Ishikawa (cell line): ENCODE measurements at regions not wholly inside any gene's neighbourhood (a gene's known extent, or its start where the extent isn't known, plus 50 kb on each side); places are given as distances from the start of the nearest gene placed in this dataset.

Experiments used
- CREB1 ChIP-seq: IDR thresholded peaks from 2 replicates; pipeline ENCODE4 v1.6.1; 2012; ENCODE audit warnings: low read depth
- EP300 ChIP-seq: IDR thresholded peaks from 2 replicates; pipeline ENCODE4 v1.6.1; 2012; ENCODE audit warnings: borderline replicate concordance
- TF ChIP-seq, protein P1 (sequence below): IDR thresholded peaks from 2 replicates; pipeline ENCODE4 v1.6.1; 2012; ENCODE audit warnings: low read depth, mild to moderate bottlenecking
- TF ChIP-seq, protein P2 (sequence below): IDR thresholded peaks from 2 replicates; pipeline ENCODE4 v1.6.1; 2012

DNA sequence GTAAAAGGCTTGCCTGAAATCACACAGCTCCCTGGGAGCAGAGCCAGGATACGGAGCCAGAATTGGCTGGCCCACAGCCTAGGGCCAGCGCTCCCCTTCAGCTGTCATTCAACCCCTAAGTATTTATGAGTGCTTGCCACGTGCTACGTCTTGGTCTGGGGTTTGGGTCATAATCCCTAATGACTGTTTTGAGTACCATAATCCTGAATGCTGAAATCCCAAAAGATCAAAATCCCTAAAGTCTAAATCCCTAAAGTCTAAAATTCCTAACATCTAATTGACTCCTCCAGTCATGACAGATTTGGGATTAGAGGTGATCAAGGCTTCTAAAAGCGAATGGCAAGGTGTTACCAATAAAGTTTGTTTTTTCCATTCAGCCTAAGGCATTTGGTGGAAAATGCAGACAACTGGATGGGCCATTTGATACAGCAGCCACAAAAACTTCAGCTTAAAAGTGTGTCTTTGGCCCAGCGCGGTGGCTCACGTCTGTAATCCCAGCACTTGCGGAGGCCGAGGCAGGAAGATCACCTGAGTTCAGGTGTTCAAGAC lies 59.8 kb upstream of the PRR5 start:
- no peak for TF ChIP-seq CREB1
- TF ChIP-seq, protein P1, sequence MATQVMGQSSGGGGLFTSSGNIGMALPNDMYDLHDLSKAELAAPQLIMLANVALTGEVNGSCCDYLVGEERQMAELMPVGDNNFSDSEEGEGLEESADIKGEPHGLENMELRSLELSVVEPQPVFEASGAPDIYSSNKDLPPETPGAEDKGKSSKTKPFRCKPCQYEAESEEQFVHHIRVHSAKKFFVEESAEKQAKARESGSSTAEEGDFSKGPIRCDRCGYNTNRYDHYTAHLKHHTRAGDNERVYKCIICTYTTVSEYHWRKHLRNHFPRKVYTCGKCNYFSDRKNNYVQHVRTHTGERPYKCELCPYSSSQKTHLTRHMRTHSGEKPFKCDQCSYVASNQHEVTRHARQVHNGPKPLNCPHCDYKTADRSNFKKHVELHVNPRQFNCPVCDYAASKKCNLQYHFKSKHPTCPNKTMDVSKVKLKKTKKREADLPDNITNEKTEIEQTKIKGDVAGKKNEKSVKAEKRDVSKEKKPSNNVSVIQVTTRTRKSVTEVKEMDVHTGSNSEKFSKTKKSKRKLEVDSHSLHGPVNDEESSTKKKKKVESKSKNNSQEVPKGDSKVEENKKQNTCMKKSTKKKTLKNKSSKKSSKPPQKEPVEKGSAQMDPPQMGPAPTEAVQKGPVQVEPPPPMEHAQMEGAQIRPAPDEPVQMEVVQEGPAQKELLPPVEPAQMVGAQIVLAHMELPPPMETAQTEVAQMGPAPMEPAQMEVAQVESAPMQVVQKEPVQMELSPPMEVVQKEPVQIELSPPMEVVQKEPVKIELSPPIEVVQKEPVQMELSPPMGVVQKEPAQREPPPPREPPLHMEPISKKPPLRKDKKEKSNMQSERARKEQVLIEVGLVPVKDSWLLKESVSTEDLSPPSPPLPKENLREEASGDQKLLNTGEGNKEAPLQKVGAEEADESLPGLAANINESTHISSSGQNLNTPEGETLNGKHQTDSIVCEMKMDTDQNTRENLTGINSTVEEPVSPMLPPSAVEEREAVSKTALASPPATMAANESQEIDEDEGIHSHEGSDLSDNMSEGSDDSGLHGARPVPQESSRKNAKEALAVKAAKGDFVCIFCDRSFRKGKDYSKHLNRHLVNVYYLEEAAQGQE, result no peak
- TF ChIP-seq EP300, result no peak
- TF ChIP-seq, protein P2, sequence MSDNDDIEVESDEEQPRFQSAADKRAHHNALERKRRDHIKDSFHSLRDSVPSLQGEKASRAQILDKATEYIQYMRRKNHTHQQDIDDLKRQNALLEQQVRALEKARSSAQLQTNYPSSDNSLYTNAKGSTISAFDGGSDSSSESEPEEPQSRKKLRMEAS, result no peak
